GM19372 (cell line): ENCODE measurements at regions not wholly inside any gene's neighbourhood (a gene's known extent, or its start where the extent isn't known, plus 50 kb on each side); places are given as distances from the start of the nearest gene placed in this dataset.

ENCODE experiments used
- ATAC-seq: cut with Tn5 transposase; IDR thresholded peaks from one replicate; pipeline ENCODE4 v1.9.1; 2021; ENCODE audit warnings: mild to moderate bottlenecking, low read depth, moderate library complexity; ENCODE audit not compliant: unreplicated experiment

DNA sequence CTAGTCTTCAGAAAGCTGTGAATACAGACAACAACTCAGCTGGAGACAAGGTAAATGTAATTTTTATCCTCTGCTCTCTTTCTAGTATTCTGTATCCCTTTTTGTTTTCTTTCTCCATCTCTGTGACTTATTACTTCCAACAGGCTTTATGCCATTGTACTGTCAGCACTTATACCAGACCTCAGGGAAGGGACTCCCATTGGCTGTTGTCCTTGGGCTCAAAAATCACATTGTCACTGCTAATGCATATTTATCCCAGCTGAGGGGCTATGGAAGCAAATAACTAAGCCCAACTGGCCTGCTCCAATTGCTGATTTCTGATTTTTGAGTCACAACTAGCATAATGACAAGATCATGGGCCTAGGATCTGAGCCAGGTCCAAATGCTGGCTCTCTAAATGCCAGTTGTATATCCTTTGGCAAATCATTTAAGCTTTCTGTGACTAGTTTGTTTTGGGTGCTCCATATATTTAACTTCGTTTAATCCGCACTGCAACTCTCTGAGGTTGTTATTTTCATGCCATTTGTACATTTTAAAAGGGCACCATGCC is 395.1 kb upstream of the GNPDA2 start:
- ATAC-seq = no peak

DNA sequence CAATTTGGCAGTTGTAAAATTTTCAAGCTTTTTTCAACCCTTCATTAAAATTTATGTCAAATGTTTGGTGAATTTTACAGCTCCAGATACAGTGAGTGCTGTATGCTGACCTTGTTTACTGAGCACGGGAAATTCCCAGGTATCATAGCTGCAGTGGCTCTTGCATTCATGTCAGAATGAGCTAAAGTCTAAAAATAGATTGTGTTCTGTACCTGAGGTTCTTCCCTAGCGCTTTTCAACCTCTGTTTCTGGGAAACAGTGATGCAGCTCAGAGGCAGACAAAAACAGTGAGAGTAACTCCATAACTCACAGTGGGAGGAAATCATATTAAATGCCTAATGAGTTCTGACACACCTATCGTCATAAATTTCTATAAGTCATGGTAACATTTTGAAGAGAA is 393.8 kb upstream of the GNPDA2 start:
- ATAC-seq = no peak

DNA sequence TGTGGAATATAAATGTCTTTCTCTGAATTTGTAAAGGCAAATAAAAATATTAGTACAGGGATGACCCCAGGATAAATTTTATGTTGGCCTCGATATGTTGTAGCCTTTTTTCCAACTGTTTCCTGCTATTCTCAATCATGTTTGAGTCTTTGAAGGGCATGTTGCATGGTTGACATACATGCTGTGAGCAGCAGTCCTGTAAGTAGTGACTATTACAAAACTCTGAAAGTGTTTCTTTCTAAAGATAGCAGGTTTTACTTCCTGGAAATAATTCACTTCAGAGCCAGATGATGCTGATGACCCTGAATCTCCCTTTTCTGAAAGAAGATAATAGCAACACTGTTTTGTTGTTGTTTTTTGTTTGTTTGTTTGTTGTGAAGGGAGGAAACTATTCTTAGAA is 393.0 kb upstream of the GNPDA2 start:
- ATAC-seq = no peak

DNA sequence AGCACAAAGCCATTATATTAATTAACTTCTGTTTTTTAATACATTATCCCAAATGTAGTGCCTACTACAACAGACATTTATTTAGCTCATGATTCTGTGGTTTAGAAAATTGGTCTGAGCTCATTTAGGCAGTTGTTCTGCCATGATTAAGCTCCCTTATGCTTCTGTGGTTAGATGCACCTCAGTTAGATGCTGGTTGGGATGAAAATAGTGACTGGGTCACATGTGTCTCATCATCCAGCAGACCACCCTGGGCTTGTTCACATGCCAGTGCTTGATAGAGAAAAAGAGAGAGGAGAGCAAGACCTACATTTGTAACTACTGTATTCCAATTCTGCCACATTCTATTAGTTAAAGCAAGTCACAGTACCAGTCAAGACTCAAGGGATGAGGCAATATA is 376.4 kb upstream of the GNPDA2 start:
- no peak for ATAC-seq

DNA sequence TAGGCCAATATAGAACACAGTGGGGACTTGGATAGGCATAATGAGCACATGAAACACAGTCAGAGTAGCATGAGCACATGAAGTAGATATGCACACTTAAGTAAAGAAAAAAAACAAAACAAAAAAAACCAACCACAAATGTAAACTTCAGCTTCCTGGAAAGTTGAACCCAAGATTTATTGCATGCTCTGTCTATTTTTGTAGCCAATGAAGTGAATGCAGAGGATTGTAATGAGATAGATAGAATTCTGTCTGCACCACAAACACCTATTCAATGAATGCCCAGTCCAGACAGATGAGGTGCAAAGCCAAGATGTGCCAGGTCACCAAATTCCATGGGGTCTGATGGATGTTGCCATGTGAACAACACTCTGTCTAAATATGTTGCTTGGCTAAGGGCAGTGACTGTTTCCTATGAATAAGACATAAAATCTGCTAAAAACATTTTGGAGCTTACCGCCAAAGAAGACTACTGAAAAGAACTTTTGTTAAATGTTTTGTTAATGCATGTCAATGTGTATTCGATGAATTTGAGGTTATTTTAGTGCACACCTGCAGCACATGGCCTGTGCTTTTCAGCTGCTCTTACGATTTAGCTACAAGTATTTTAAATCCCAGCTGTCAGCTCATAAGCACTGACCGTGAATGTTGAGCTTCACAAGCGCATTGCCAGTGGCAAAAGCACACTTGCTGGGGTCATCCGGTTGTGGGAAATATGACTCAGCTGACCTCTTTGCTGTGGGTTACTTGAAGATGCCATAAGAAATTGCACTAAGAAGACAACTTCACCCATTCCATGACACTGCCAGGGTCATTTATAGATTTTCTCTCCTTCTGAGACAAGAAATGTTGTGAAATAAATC is 374.8 kb upstream of the GNPDA2 start:
- no peak for ATAC-seq

DNA sequence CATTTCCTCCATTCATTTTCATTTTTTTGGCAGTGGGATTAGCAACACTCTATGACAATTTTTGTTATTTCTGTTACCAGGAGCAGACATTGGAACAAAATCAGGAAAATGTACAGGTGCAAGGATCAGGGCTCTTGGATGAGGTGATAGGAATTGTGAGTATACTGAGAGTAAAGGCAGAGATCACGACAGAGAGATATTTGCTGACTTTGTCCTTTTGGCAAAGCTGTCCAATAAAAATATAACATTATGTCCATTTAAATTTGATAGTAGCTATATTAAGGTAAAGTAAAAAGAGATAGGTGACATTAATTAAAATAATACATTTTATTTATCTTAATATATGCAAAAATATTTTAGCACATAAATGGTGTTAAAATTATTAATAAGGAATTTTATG is 373.1 kb upstream of the GNPDA2 start:
- ATAC-seq = no peak

DNA sequence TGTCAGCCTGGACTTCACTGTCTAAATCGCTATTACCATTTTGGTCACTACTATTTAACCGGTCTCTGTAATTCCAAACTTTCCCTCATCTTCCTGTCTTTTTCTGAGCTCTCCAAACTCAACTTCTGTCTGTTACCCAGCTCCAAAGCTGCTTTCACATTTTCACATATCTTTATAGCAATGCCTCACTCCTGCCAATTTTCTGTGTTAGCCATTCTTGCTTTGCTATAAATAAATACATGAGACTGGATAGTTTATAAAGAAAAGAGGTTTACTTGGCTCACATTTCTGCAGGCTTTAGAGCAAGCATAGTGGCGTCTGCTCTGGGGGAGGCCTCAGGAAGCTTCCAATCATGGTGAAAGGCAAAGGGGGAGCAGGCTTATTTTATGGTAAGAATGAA is 368.3 kb upstream of the GNPDA2 start:
- ATAC-seq = no peak

DNA sequence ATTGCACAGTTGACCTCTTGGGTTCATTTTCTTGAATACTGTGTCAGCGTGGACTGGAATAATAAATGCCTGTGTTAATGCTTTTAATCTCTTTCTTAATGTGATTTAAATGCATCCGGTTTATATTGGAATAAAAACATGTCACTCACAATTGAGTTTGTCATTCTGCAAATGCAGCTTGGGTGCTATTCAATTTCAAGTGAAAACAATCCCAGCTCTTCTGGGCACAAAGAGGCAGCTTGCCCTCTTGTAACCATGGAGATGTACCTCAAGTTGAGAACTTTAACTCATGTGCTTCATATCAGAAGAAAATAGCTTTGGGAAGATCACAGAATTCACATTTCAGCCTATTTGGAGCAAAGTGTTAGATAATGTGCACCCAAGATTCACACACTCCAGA is 355.7 kb upstream of the GNPDA2 start:
- no peak for ATAC-seq

DNA sequence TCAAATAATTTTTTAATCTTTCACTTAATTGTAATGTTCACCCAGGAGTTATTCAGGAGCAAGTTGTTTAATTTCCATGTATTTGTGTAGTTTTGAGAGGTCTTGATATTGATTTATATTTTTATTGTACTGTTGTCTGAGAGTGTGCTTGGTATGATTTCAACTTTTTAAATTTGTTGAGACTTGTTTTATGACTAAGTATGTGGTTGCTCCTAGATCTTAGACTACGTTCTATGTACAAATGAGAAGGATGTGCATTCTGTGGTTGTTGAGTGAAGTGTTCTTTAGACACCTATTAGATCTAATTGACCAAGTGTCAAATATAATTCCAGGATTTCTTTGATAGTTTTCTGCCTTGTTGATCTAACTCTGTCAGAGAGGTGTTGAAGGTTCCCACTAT is 353.3 kb upstream of the GNPDA2 start:
- ATAC-seq = no peak

DNA sequence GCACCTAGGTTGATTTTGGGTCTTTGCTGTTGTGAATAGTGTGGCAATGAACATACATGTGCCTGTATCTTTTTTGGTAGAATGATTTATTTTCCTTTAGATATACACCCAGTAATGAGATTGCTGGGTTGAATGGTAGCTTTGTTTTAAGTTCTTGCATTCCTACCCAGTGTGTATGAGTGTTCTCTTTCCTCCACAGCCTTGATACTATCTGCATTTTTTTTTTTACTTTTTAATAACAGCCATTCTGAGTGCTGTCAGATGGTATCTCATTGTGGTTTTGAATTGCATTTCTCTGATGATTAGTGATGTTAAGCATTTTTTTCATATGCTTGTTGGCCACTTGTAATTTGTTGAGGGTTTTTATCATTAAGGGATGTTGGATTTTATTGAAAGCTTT is 351.8 kb upstream of the GNPDA2 start:
- ATAC-seq = no peak

DNA sequence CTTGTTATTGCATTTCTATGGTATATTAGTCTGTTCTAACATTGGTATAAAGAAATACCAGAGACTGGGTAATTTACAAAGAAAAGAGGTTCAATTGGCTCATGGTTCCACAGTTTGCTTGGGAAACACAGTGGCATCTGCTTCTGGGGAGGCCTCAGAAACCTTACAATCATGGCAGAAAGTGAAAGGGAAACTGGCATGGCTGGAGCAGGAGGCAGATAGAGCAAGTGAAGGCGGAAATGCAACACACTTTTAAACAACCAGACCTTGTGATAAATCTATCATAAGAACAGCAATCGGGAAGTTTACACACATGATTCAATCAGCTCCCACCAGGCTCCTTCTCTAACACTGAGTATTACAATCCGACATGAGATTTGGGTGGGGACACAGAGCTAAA is 346.6 kb upstream of the GNPDA2 start:
- ATAC-seq = no peak

DNA sequence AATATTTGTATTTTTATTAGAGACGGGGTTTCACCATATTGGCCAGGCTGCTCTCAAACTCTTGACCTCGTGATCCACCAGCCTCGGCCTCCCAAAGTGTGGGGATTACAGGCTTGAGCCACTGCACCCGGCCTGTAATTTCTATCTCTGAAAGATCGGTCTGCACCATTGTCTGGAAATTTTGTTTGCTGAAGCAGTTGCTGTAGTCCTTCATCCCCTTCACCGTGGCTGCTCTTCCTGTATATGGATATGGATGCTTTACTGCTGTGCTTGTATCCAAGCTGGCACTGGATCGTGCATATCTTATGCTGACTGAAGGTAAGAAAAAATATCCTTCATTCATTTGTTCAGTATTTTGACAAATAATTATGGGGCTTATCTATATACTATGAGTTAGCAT is 338.4 kb upstream of the GNPDA2 start:
- ATAC-seq = no peak

DNA sequence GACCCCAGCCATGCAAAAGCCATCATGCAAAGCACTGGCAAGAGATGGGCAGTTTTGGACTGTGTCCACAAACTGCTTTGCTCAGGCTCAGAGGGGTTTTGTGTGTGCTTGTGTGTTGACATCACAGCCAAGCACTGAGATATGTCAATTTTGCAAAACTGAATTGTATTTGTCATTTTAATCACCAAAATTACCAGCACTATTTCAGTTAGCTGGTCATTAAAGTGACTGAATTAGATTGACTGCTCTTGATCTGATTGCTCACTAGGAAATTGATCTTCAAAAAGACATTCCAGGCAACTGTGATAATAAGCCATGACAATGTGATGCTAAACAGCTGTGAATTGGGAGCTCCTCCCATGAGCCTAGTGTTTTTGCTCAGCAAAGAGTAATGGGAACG is 337.3 kb upstream of the GNPDA2 start:
- ATAC-seq = no peak

DNA sequence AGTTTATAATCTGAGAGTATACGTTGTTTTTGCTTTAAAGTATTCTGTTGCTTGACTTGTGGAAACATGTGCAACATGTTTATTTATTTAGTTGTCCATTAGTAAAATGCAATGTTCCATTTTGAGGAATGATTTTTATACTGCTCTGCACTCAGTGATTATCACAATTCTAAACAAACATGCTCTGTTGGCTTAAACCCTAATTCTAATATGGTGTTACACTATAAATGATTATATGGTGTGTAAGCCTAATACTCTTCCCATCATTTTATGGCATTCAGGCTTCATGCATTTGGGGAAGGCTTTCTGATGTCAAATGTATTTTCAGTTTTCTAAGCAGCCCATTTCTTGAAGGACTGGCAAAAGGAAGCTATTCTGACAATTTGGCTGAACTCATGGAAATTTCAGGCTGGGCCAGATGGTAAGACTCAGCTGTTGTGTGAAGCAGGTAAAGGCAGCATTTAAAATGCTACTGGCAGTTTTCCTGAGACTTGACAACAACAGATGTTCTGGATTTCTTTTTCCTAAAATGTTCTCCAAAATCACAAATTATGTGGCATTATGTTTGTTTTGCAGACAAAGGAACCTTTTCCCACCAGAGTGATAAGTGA is 336.7 kb upstream of the GNPDA2 start:
- ATAC-seq = no peak

DNA sequence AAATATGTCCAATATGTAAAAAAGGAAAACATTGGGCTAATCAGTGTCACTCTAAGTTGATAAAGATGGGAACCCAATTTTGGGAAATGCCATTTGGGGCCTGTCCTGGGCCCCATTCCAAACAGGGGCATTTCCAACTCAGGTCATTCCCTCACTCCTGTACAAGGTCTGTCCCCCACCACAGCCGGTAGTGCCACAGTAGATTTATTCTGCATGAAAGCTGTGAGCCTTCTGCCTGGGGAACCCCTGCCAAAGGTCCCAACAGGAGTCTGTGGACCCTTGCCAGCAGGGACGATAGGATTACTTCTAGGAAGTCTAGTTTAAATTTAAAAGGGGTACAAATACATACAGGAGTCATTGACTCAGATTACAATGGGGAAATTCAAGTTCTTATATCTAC is 317.6 kb upstream of the GNPDA2 start:
- no peak for ATAC-seq

DNA sequence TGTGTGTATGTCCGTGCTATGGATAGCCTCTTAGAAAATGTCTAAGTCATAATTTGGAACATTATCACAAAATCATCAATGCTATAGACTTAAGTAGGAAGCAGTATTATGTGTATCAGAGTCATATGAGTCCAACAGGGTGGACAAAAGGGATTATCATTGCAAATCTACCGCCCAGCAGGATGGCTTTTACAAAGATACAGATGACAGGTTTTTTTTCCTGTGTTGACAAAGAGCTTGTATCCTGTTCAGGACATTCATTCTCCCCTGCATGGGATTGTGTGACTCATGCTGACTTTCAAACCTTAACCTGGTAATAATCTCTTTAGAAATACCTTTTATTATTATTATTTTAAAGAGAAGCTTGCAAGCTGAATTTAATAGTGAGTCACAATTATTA is 310.3 kb upstream of the GNPDA2 start:
- ATAC-seq = no peak

DNA sequence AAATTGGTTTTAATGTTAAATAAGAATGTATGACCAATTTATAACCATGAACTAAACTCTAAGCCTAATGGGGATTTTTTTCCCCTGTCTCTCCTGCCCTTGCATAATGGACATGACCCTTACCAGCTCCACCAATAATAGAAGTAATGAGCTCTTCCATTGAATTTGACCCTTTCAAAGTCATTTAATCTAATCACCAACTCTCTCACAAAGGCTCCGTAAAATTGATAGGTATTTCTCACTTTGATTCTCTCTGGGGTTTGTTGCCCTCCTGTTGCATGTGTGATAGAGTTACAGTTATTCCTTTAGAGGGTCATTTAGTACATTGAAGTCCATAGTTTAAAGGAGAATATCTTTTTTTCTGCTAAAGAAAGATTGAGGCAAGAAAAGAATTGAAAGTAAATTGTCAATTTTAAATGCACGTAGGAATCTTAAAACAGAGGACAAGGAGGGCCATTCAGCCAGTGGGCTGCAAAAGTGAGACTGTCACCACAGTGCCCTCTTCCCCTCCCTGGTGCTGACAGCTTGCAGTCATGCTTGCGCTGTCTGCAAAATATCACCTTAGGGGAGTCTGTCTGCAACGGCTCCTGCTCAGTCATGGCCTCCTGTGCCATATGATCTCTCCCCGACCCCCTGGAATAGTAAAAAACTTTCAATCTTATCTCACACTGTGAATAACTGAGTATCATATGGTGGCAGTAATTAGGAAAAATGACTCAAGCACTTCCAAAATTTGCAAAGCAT is 307.5 kb upstream of the GNPDA2 start:
- ATAC-seq = no peak

DNA sequence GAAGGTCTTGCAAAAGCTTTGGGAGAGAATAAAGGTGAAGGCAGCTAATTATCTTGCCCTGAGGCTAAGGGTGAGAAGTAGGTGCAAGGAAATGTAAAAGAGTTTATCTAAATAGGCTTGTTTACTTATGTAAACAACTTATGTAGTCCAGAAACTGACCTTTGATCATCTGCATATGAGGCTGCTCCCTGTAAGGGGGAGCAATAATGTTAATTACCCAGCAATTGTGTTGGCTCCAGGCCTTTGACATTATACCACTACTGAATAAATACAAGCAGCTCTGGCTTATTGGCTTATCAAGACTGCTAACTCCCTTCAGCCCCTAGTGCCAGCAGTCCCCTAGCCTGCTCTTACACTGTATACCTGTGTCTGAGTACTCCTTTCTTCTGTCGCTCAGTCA is 303.7 kb upstream of the GNPDA2 start:
- no peak for ATAC-seq

DNA sequence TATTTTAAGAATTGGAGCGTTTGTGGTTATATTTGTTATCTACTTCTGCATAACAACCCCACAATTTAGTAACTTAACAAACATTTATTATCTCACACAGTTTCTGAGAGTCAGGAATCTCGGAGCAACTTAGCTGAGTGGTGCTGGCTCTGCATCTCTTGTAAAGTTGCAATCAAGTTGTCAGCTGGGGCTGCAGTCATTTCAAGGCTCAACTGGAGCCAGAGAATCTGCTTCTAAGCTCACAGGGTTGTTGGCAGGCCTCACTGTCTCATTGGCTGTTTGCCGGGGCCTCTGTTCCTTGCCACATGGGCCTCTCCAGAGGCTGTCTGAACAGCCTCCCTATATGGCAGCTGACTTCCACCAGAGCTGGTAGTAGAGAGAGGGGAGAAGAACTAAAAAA is 281.2 kb upstream of the GNPDA2 start:
- ATAC-seq = no peak

DNA sequence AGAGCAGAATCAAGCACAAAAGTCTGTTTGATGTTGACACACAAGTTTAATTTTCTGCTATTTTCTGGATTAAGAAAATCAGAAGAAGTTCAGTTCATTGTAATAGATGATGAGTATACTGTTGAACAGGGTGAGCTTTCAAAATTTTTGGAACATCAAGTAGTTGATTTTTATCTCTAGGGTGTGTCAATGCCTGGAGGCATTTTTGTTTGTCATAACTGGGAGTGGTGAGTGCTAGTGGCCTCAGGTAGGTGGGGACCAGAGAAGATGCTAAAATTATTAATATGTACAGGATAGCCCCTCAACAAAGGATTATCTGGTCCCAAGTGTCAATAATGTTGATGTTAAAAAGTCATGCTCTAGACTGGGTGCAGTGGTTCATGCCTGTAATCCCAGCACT is 279.7 kb upstream of the GNPDA2 start:
- ATAC-seq = no peak

DNA sequence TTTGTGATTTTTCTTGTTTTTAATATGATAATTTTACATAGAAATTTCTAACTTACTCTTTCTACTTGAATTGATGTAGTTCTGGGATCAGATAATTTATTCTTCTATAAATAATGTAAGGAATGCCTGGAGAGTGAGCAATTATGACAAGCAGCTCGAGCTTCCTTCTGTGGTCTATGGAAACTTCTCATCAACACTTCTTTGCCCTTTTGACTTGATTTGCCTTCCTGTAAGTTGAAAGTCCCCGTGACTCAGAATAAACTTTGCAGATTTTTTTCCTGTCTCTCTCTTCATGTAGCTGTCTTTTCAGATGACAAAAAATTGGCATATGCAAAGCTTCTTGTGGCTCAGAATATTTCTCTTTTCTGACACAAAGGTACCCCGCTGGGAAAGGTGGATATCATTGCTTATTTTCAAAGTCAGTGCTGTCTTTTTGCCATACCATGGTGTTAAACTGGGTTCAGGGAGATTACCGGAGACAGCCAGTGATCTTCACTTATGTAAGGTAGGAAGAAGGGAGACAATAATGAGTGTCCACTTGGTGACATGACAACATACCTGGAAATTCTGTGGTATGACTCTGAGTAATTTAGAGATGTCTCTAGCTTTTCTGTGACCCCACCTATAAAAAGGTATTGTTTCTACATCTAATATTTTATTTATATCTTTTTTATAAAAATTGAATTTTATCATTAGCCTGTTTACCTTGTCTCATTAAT is 278.6 kb upstream of the GNPDA2 start:
- ATAC-seq = no peak
